PC-3 (cell line): ENCODE measurements at regions not wholly inside any gene's neighbourhood (a gene's known extent, or its start where the extent isn't known, plus 50 kb on each side); places are given as distances from the start of the nearest gene placed in this dataset.

Experiments
- ATAC-seq: fragments of 200-7000 bp; cut with Tn5 transposase; 2 replicates; pipeline ENCODE4 v1.9.1; 2020; ENCODE audit warnings: mild to moderate bottlenecking, moderate library complexity
- BruUV-seq: library from RNA; stranded (reverse); fragments of 400-500 nt; replicated peaks from 2 replicates; lab custom pipeline; 2021; lab: Mats Ljungman, UMichigan
- CTCF ChIA-PET: fragments of 300-600 bp; sonication (Branson Sonifier 250); formaldehyde crosslinking; loops from one replicate; lab custom pipeline; 2022; ENCODE audit warnings: antibody characterized with exemption; lab: Charles Lee
- POLR2A ChIA-PET: fragments of 300-600 bp; sonication (Branson Sonifier 250); formaldehyde crosslinking; loops from one replicate; lab custom pipeline; 2022; ENCODE audit warnings: antibody characterized with exemption; ENCODE audit not compliant: unreplicated experiment; lab: Charles Lee
- DNase-seq: peaks from one replicate; pipeline ENCODE4 v3.0.0-alpha.2; 2015
- H2AFZ ChIP-seq: fragments of 300-600 bp; sonication (generic); 2 replicates; pipeline ENCODE4 v1.6.0; 2016; ENCODE audit warnings: antibody characterized with exemption, low read length
- H3F3A ChIP-seq: fragments of 300-600 bp; sonication (generic); one replicate; pipeline ENCODE4 v1.6.0; 2017; ENCODE audit warnings: antibody characterized with exemption, low read length, control low read depth, mild to moderate bottlenecking; ENCODE audit not compliant: unreplicated experiment
- H3K27ac ChIP-seq: fragments of 300-600 bp; sonication (generic); 2 replicates; pipeline ENCODE4 v1.5.1; 2016; ENCODE audit warnings: mild to moderate bottlenecking, low read length
- H3K27me3 ChIP-seq: fragments of 300-600 bp; sonication (generic); 2 replicates; pipeline ENCODE4 v1.6.1; 2016; ENCODE audit warnings: low read length, mixed read lengths
- H3K36me3 ChIP-seq: fragments of 300-600 bp; sonication (generic); 2 replicates; pipeline ENCODE4 v1.6.1; 2016; ENCODE audit warnings: low read depth, mixed run types, low read length, mixed read lengths
- H3K4me1 ChIP-seq: fragments of 300-600 bp; sonication (generic); 2 replicates; pipeline ENCODE4 v1.5.1; 2016; ENCODE audit warnings: low read length; ENCODE audit not compliant: insufficient read depth
- H3K4me2 ChIP-seq: fragments of 300-600 bp; sonication (generic); 2 replicates; pipeline ENCODE4 v1.6.0; 2016; ENCODE audit warnings: low read length
- H3K4me3 ChIP-seq: fragments of 300-600 bp; sonication (generic); 2 replicates; pipeline ENCODE4 v1.5.1; 2016; ENCODE audit warnings: mild to moderate bottlenecking, low read length, mixed read lengths
- H3K79me2 ChIP-seq: fragments of 300-600 bp; sonication (generic); 2 replicates; pipeline ENCODE4 v1.6.1; 2017; ENCODE audit warnings: low read length, mixed read lengths
- H3K9ac ChIP-seq: fragments of 300-600 bp; sonication (generic); 2 replicates; pipeline ENCODE4 v1.6.0; 2016; ENCODE audit warnings: mild to moderate bottlenecking, low read length
- H3K9me2 ChIP-seq: fragments of 300-600 bp; sonication (generic); replicated peaks from 2 replicates; pipeline ENCODE4 v1.6.1; 2016; ENCODE audit warnings: mixed run types, low read length, mixed read lengths
- H3K9me3 ChIP-seq: fragments of 300-600 bp; sonication (generic); 2 replicates; pipeline ENCODE4 v1.6.1; 2016; ENCODE audit warnings: low read length, mixed read lengths
- H4K20me1 ChIP-seq: fragments of 300-600 bp; sonication (generic); 2 replicates; pipeline ENCODE4 v1.6.1; 2016; ENCODE audit warnings: low read length, mixed read lengths
- EZH2 ChIP-seq: fragments of 300-600 bp; sonication (generic); IDR thresholded peaks from one replicate; pipeline ENCODE4 v1.6.1; 2017; ENCODE audit warnings: antibody characterized with exemption, mild to moderate bottlenecking, low read length; ENCODE audit not compliant: unreplicated experiment
- EZH2phosphoT487 ChIP-seq: fragments of 300-600 bp; sonication (generic); IDR thresholded peaks from 2 replicates; pipeline ENCODE4 v1.6.1; 2018; ENCODE audit warnings: mild to moderate bottlenecking, antibody characterized with exemption, low read length, borderline replicate concordance
- intact Hi-C: fragments of 100-400 bp; cut with micrococcal nuclease; formaldehyde crosslinking; loops from 2 replicates; pipeline ENCODE4 v1.9.0; 2023
- TF ChIP-seq, protein P1 (sequence below): fragments of 300-600 bp; sonication (generic); conservative IDR thresholded peaks from 2 replicates; pipeline ENCODE4 v1.5.1; 2017; ENCODE audit warnings: antibody characterized with exemption, low read depth, mild to moderate bottlenecking, low read length

DNA sequence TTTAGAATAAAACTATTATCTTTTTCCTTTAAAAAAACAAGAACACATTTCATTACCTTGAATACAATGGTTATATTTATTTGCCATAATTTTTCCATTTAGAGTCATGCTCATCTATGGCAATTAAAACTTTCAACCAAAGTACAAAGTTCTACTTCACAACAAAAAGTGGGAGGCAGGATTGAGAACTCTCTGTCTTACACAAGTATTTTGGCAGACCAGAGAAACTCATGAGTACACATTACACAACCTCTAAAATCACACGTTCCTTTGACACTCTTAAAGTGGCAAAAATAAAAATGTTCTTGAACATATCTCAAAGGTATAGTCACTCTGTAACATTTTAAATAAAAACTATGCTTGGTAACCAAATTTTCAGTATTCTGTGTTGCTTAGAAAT is 213.4 kb downstream of the IL15 start:
- no TSS peak for BruUV-seq
- no peaks in the 10 kb centered on the region for H3K9me3 ChIP-seq
- no peaks in the 10 kb centered on the region for H3K27me3 ChIP-seq
- no peak overlapping the region for H3K27ac ChIP-seq
- H3K79me2 ChIP-seq: no peaks in the 10 kb centered on the region
- H3K4me3 ChIP-seq: no peak overlapping the region
- H2AFZ ChIP-seq: no peak overlapping the region
- TF ChIP-seq EZH2: no peak
- TF ChIP-seq, protein P1, sequence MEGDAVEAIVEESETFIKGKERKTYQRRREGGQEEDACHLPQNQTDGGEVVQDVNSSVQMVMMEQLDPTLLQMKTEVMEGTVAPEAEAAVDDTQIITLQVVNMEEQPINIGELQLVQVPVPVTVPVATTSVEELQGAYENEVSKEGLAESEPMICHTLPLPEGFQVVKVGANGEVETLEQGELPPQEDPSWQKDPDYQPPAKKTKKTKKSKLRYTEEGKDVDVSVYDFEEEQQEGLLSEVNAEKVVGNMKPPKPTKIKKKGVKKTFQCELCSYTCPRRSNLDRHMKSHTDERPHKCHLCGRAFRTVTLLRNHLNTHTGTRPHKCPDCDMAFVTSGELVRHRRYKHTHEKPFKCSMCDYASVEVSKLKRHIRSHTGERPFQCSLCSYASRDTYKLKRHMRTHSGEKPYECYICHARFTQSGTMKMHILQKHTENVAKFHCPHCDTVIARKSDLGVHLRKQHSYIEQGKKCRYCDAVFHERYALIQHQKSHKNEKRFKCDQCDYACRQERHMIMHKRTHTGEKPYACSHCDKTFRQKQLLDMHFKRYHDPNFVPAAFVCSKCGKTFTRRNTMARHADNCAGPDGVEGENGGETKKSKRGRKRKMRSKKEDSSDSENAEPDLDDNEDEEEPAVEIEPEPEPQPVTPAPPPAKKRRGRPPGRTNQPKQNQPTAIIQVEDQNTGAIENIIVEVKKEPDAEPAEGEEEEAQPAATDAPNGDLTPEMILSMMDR: no peak
- TF ChIP-seq EZH2phosphoT487: no peak
- POLR2A ChIA-PET: no interaction called here
- DNase-seq (no peak), ATAC-seq (no peak)
- no peaks in the 10 kb centered on the region for H3F3A ChIP-seq
- intact Hi-C loops: loop anchor here (10.0 kb wide), 1 partner anchor 125 kb away; no protein-coding TSS in a partner anchor
- H3K9ac ChIP-seq: no peak overlapping the region
- no peaks in the 10 kb centered on the region for H3K36me3 ChIP-seq
- H4K20me1 ChIP-seq: no peaks in the 10 kb centered on the region
- H3K4me1 ChIP-seq: peaks cover 31% of the 10 kb centered on the region
- no peak overlapping the region for H3K4me2 ChIP-seq
- CTCF ChIA-PET: no interaction called here
- H3K9me2 ChIP-seq: 0 out of 2 replicates have a peak, but pooled peaks cover 3% of the 10 kb centered on the region

DNA sequence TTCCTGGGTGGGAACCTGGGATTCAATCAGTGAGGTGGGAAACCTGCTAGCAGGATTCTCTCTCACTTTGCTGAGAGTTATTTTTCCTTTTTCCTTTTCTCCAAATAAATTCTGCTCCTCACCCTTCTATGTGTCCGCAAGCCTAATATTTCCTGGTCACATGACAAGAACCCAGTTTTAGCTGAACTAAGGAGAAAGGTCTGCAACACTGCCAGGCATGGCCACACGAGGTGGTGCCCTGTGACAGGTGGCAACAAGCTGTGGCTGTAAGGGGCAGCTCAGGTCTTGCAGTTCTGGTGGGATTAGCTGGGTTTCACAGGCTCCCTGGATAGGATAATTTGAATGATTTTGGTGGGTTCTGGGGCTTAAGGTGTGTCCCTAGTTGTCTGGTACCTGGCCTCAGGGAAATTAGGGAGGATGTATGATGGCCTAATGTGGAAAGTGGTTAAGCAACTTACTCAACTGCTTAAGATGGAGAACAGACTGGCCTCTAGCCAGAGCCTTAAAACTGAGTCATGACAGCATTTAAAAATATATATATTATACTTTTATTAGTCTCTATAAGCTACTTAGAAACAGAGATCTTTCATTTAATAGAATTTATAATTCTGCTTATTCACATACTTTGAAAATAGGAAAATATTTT is 215.0 kb downstream of the IL15 start:
- TF ChIP-seq, protein P1: no peak
- TF ChIP-seq EZH2phosphoT487 (no peak), EZH2 (no peak)
- ChIA-PET CTCF (no interaction called here), POLR2A (no interaction called here)
- DNase-seq (peak; percentile 84), ATAC-seq (0 out of 2 replicates have a peak, but pooled peaks have one; percentile 9)
- H3K79me2 ChIP-seq: no peaks in the 10 kb centered on the region
- H3K36me3 ChIP-seq: no peaks in the 10 kb centered on the region
- H3K9me3 ChIP-seq: no peaks in the 10 kb centered on the region
- BruUV-seq: no TSS peak
- H3K9me2 ChIP-seq: 0 out of 2 replicates have a peak, but pooled peaks cover 3% of the 10 kb centered on the region
- peak overlapping the region; percentile 62 for H3K27ac ChIP-seq
- H3F3A ChIP-seq: no peaks in the 10 kb centered on the region
- peak overlapping the region; percentile 1; the same call in 1 of the 2 replicates for H3K9ac ChIP-seq
- no peak overlapping the region for H3K4me2 ChIP-seq
- no peaks in the 10 kb centered on the region for H3K27me3 ChIP-seq
- H2AFZ ChIP-seq: peak overlapping the region; percentile 60
- intact Hi-C loops: loop anchor here (10.0 kb wide), 1 partner anchor 127 kb away; no protein-coding TSS in a partner anchor
- no peaks in the 10 kb centered on the region for H4K20me1 ChIP-seq
- H3K4me1 ChIP-seq: peaks cover 31% of the 10 kb centered on the region
- H3K4me3 ChIP-seq: no peak overlapping the region
